ENCODE measurements at regions not wholly inside any gene's neighbourhood (a gene's known extent, or its start where the extent isn't known, plus 50 kb on each side); places are given as distances from the start of the nearest gene placed in this dataset.

DNA sequence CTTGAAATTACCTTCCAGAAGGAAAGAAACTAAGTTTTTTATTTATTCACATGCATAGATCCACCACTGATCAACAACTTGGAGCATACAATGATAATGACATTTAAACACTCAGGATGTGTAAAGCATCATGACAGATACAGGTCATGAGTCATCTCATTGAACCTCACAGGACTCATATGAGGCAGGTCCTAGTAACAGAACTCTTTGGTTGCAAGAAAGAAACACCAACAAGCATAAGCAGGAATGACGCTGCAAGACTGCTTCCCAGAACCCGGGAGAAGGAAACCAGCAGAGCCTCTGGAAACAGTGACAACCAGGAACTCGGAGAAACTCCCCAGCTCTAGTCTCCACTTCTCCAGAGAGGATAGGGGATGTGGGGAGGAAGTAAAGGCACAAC is 60.8 kb upstream of the IPO5 start:
- DNase-seq (ENCODE audit: extremely low spot score, insufficient read length, low read depth), result no peak
- no peak for FAIRE-seq

DNA sequence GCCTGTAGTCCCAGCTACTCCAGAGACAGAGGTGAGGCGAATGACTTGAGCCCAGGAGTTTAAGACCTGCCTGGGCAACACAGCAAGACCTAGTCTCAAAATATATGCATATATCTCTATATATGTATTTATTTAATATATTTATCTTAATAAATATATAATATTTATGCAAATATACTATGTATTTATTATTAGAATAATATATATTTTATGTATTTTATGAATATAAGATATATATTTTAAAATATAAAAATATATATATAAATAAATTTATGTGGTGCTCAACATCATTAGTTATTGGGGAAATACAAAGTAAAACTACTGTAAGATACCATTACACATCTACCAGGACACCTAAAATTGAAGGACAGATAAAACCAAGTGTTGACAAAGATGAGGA is 58.1 kb upstream of the IPO5 start:
- no peak for FAIRE-seq
- DNase-seq (ENCODE audit: extremely low spot score, insufficient read length, low read depth), result no peak

DNA sequence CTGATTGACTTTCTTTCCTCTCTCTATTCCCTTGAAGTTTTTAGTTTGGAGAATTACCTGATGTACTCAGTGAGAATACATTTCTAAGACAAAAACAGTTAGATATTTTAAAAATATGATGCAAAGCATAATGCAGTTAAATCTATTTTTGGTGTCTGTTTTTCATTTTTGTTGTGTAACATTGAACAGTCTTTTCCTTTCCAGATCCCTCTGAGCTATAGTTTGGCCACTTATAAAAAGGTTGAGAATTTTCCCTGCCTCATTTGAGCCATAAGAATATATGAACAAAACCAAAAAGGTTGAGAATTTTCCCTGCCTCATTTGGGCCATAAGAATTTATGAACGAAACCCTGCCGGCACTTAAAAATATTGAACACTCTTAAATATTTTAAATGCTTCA is 57.0 kb upstream of the IPO5 start:
- FAIRE-seq (no peak), DNase-seq (ENCODE audit: extremely low spot score, insufficient read length, low read depth) (no peak)

- FAIRE-seq (no peak), DNase-seq (ENCODE audit: extremely low spot score, insufficient read length, low read depth) (no peak)
These were observed 51.8 kb upstream of the IPO5 start for GRCh38 chr13:97901716-97902115.

All from GM18507 (cell line).